K562 (cell line): ENCODE measurements at regions not wholly inside any gene's neighbourhood (a gene's known extent, or its start where the extent isn't known, plus 50 kb on each side); places are given as distances from the start of the nearest gene placed in this dataset.

Experiments used
- ATAC-seq: fragments of 200-7000 bp; cut with Tn5 transposase; 3 replicates; pipeline ENCODE4 v1.9.1; 2020; ENCODE audit warnings: moderate library complexity
- BruUV-seq: library from RNA; stranded (reverse); fragments of 400-500 nt; replicated peaks from 2 replicates; lab custom pipeline; 2021; lab: Mats Ljungman, UMichigan
- CTCF ChIA-PET: fragments of 300-600 bp; formaldehyde crosslinking; extraction: SDS; loops from one replicate; lab custom pipeline; 2021; ENCODE audit warnings: low intra/inter-chr PET ratio; lab: Yijun Ruan, JAX
- POLR2A ChIA-PET: fragments of 300-600, 350-650 bp; sonication (Branson Sonifier 250); formaldehyde crosslinking; extraction: SDS; loops from one replicate; lab custom pipeline; 2021; ENCODE audit warnings: antibody characterized with exemption, inconsistent platforms; lab: Yijun Ruan, JAX
- DNase-seq, 4 experiments: peaks; one replicate each; pipeline versions ENCODE4 v3.0.0 to v3.0.0-alpha.2; 2011 to 2018; ENCODE audit warnings: low spot score in 3 of 4, mixed read lengths in 3 of 4; ENCODE audit errors: extremely low read depth in 1 of 4
- FAIRE-seq: peaks from 2 replicates; lab custom pipeline; 2011; peaks lifted over from hg19 to GRCh38; lab: Jason Lieb, UNC
- H2AFZ ChIP-seq: 2 replicates; pipeline ENCODE4 v1.6.0; 2011; ENCODE audit warnings: low read depth, low read length, control low read depth, inconsistent platforms
- H3K27ac ChIP-seq: fragments of 200-600 bp; 3 replicates; pipeline ENCODE4 v1.8.0; 2011; ENCODE audit warnings: low read depth, mild to moderate bottlenecking, control low read depth, inconsistent platforms, low read length, moderate library complexity, mixed read lengths; ENCODE audit errors: extremely low read depth
- H3K27me3 ChIP-seq, 2 experiments: fragments of 300-600 bp in 1 of 2; 2 replicates in 1 of 2; 3 replicates in 1 of 2; pipeline versions ENCODE4 v1.6.0 to v1.8.0; 2011; ENCODE audit warnings: inconsistent platforms in 2 of 2, low read length in 2 of 2, mild to moderate bottlenecking in 1 of 2, mixed read lengths in 1 of 2, moderate library complexity in 1 of 2; ENCODE audit not compliant: control insufficient read depth in 2 of 2, insufficient read depth in 2 of 2
- H3K36me3 ChIP-seq: fragments of 300-600 bp; 3 replicates; pipeline ENCODE4 v1.8.0; 2011; ENCODE audit warnings: mild to moderate bottlenecking, low read length, inconsistent platforms; ENCODE audit not compliant: control insufficient read depth, insufficient read depth
- H3K4me1 ChIP-seq, 2 experiments: fragments of 200-600 bp in 1 of 2; replicated peaks in 1 of 2; 2 replicates in 1 of 2; 3 replicates in 1 of 2; pipeline versions ENCODE4 v1.5.1 to v1.8.0; 2011; ENCODE audit warnings: inconsistent platforms in 2 of 2, low read length in 2 of 2, mild to moderate bottlenecking in 1 of 2, mixed read lengths in 1 of 2, moderate library complexity in 1 of 2; ENCODE audit not compliant: control insufficient read depth in 2 of 2, insufficient read depth in 2 of 2
- H3K4me2 ChIP-seq: 2 replicates; pipeline ENCODE4 v1.6.1; 2011; ENCODE audit warnings: low read length, control low read depth, inconsistent platforms, mixed read lengths; ENCODE audit not compliant: insufficient read depth
- H3K4me3 ChIP-seq: fragments of 200-600 bp; sonication (generic), shearing (Covaris generic); 2 replicates; pipeline ENCODE4 v1.5.1; 2016; ENCODE audit warnings: control low read depth, inconsistent platforms
- H3K79me2 ChIP-seq: fragments of 200-600 bp; 3 replicates; pipeline ENCODE4 v1.8.0; 2011; ENCODE audit warnings: low read length, inconsistent platforms; ENCODE audit not compliant: control insufficient read depth, insufficient read depth
- H3K9ac ChIP-seq, 2 experiments: 2 replicates each; pipeline versions ENCODE4 v1.6.0 to v1.6.1; 2011; ENCODE audit warnings: low read depth in 2 of 2, low read length in 2 of 2, control low read depth in 1 of 2, inconsistent platforms in 1 of 2, mild to moderate bottlenecking in 1 of 2, mixed read lengths in 1 of 2; ENCODE audit not compliant: insufficient read depth in 1 of 2
- H3K9me1 ChIP-seq: one replicate; pipeline ENCODE4 v1.6.0; 2011; ENCODE audit warnings: inconsistent platforms, mild to moderate bottlenecking, low read length, moderate library complexity; ENCODE audit not compliant: control insufficient read depth, insufficient read depth
- H3K9me3 ChIP-seq: replicated peaks from 2 replicates; pipeline ENCODE4 v1.5.1; 2011; ENCODE audit warnings: low read depth, low read length, inconsistent platforms; ENCODE audit not compliant: control insufficient read depth, insufficient read depth
- H4K20me1 ChIP-seq: replicated peaks from 2 replicates; pipeline ENCODE4 v1.6.1; 2011; ENCODE audit warnings: low read length, inconsistent platforms, mixed read lengths; ENCODE audit not compliant: control insufficient read depth, insufficient read depth
- CCAR2 ChIP-seq: fragments of 200-400 bp; formaldehyde crosslinking; IDR thresholded peaks from 2 replicates; pipeline ENCODE4 v1.6.1; 2017; ENCODE audit warnings: mild to moderate bottlenecking, low read depth, low read length
- CREB1 ChIP-seq, 2 experiments: sonication (generic) in 1 of 2; formaldehyde crosslinking in 1 of 2; IDR thresholded peaks; 2 replicates each; pipeline versions ENCODE4 v1.6.1 to v1.8.0; 2012 to 2022; ENCODE audit warnings: inconsistent platforms in 1 of 2, mild to moderate bottlenecking in 1 of 2, missing genetic modification reagents in 1 of 2, moderate library complexity in 1 of 2
- ETV1 ChIP-seq: fragments of 450-650 bp; conservative IDR thresholded peaks from 2 replicates; pipeline ENCODE4 v1.6.1; 2016; ENCODE audit warnings: missing genetic modification characterization, control low read depth, low read depth, missing compliant biosample characterization
- HDAC2 ChIP-seq: fragments of 450-650 bp; IDR thresholded peaks from 2 replicates; pipeline ENCODE4 v1.6.1; 2016; ENCODE audit warnings: mild to moderate bottlenecking
- HNRNPLL ChIP-seq: fragments of 200-400 bp; formaldehyde crosslinking; IDR thresholded peaks from 2 replicates; pipeline ENCODE4 v1.6.1; 2017; ENCODE audit warnings: low read length, low read depth, mild to moderate bottlenecking; ENCODE audit not compliant: poor library complexity, severe bottlenecking
- KDM4B ChIP-seq, 2 experiments: fragments of 450-650 bp in 1 of 2; sonication (generic) in 1 of 2; IDR thresholded peaks; 2 replicates each; pipeline ENCODE4 v1.6.1; 2016 to 2017; ENCODE audit warnings: borderline replicate concordance in 2 of 2, antibody characterized with exemption in 1 of 2, low read depth in 1 of 2, mild to moderate bottlenecking in 1 of 2
- KDM5B ChIP-seq: fragments of 200-600 bp; sonication (generic); IDR thresholded peaks from 2 replicates; pipeline ENCODE4 v1.6.1; 2012; ENCODE audit warnings: low read depth, mild to moderate bottlenecking, moderate library complexity, low read length, control low read depth, inconsistent platforms; ENCODE audit not compliant: insufficient replicate concordance
- MTF1 ChIP-seq: fragments of 250-450 bp; sonication (Bioruptor Pico); IDR thresholded peaks from 2 replicates; pipeline ENCODE4 v1.9.0; 2021; ENCODE audit warnings: moderate library complexity, mild to moderate bottlenecking, inconsistent platforms, borderline replicate concordance
- RBM14 ChIP-seq: fragments of 200-400 bp; formaldehyde crosslinking; IDR thresholded peaks from 2 replicates; pipeline ENCODE4 v1.6.1; 2018; ENCODE audit warnings: low read depth, mild to moderate bottlenecking, low read length, moderate library complexity, borderline replicate concordance; ENCODE audit not compliant: insufficient read depth
- ZNF589 ChIP-seq: fragments of 200-800 bp; sonication (Bioruptor generic); IDR thresholded peaks from 2 replicates; pipeline ENCODE4 v1.6.1; 2016; ENCODE audit warnings: low read depth, missing genetic modification characterization, missing compliant biosample characterization
- WGBS: fragments of 100-300 bp; shearing (Covaris generic); methylation state at CpG from one replicate; pipeline ENCODE4 v1.1.6; 2016; ENCODE audit warnings: low coverage, mixed read lengths; ENCODE audit not compliant: insufficient coverage; ENCODE audit errors: missing lambda C conversion rate; 5-methylcytosine and 5-hydroxymethylcytosine counted together
- in situ Hi-C: fragments of 300-500 bp; cut with MboI; formaldehyde crosslinking; loops from 4 replicates; pipeline ENCODE4 v1.15.0; 2018; ENCODE audit warnings: inconsistent platforms, mixed read lengths
- intact Hi-C: fragments of 100-400 bp; cut with micrococcal nuclease; formaldehyde crosslinking; loops from 2 replicates; pipeline ENCODE4 v1.14.2; 2022

DNA sequence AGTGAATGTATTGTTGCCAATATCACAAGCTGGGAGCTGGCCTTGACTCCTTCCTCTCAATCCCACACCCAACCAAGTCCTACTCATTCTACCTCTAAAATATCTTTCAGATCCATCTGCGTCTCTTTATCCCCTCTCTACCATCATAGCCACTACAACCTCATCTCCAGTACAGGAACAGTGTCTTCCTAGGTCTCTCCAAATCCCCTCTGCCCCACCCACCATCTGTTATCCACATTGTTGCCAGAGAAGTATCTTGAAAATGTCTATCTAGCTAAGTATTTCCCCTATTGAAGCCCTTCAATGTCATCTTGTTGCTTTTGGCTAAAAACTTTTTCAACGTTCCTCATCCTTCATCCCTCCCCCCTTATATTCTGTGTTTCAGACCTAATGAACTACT is 244.7 kb downstream of the C12orf75 start:
- DNase-seq (no peak), ATAC-seq (no peak), FAIRE-seq (no peak)
- TF ChIP-seq HDAC2 (no peak), ETV1 (tag) (no peak), ZNF589 (no peak), HNRNPLL (no peak), KDM5B (no peak), KDM4B (IDR thresholded peaks at IDR 0.05; ENCODE audit: borderline replicate concordance in 2 of 2, low read depth in 1 of 2) (no peak), CCAR2 (no peak), MTF1 (CRISPR knock-in tag) (no peak), CREB1 (IDR thresholded peaks at IDR 0.05) (no peak), CREB1 (CRISPR knock-in tag; IDR thresholded peaks at IDR 0.05) (no peak), RBM14 (no peak)
- WGBS: 0% methylated on average over 2 of the region's 2 CpGs
- Histone ChIP-seq H2AFZ (no peak overlapping the region), H3K9ac (no peak overlapping the region), H3K9me3 (no peaks in the 10 kb centered on the region), H3K27ac (no peak overlapping the region), H3K27me3 (peaks cover 0 to 6% of the 10 kb centered on the region in 2 experiments; a peak in 1 of 5 replicates), H3K4me1 (no peaks in the 10 kb centered on the region), H3K36me3 (no peaks in the 10 kb centered on the region), H3K79me2 (no peaks in the 10 kb centered on the region), H3K9me1 (no peaks in the 10 kb centered on the region), H4K20me1 (no peaks in the 10 kb centered on the region), H3K4me3 (no peak overlapping the region), H3K4me2 (no peak overlapping the region)
- intact Hi-C loops (no loop called here), in situ Hi-C loops (no loop called here)
- POLR2A ChIA-PET: interaction anchor here (0.6 kb wide), 1 partner anchor 61 kb away, joined by 3 read pairs; no protein-coding TSS in a partner anchor
- CTCF ChIA-PET: no interaction called here
- BruUV-seq: no TSS peak
